GM21528 (cell line): ENCODE measurements at regions not wholly inside any gene's neighbourhood (a gene's known extent, or its start where the extent isn't known, plus 50 kb on each side); places are given as distances from the start of the nearest gene placed in this dataset.

ENCODE experiments used
- ATAC-seq: cut with Tn5 transposase; IDR thresholded peaks from one replicate; pipeline ENCODE4 v1.9.1; 2021; ENCODE audit warnings: mild to moderate bottlenecking, moderate library complexity; ENCODE audit not compliant: unreplicated experiment, low FRiP score

DNA sequence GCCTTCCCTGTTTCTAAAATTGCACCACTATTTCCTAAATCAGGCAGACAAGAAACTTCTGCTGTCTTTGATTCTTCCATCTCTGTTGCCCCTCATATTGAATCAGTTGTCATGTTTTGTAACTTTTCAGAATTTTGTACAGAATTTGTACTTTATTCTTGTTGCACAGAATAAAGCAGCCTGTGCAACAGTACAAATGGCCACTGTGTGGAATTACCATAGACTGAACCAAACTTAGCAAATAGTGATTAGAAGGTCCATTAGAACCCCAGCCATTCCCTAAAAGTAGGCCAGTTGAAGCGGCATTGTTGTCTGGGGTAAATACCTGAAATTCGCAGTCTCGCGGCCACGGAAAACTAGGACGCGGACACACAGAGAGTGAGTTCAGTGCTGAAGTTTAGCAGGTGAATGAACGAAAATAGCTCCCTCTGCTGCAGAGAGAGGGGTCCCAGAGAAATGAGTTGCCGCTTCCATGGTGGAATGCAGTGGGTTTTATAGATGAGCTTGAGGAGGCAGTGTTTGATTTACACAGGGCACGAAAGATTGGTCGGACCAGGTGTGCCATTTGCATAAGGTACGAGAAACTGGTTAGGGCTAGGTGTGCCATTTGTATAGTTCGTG lies 71.8 kb downstream of the C4orf33 start:
- ATAC-seq: no peak

DNA sequence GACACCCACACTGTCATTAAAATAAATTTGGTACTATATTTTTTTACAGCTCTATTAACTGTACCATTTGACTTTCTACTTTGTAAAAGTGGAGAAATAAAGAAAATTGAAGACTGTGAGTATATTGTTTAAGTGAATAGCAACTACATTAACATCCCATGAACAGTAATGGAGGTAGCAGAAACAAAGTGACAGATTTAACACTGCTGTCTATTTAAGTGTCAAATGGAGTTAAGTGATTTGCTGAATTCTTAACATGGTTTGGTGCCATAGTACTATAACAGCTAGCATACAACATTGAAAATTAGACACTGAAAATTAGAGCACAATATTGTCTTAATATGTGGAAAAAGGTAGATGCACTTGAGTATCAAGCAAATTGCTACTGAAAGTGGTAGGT lies 76.2 kb downstream of the C4orf33 start:
- no peak for ATAC-seq

DNA sequence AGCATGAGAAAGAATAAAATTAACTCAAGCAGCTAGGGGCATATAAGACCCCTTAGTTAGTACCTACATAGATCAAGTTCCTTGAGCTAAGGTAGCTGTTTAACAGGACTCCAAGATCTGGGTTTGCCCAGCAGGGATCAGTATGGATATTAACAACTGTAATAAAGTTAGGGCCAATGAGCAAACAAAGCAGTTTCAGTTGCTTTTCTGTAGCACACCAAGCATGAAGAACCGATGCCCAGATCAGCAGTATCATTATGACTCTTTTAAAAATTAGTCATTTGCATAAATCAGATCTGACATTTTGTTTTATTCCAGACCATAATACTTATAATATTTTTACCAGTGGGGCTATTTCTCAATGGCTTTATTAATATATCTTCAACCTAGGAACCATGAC lies 80.9 kb downstream of the C4orf33 start:
- no peak for ATAC-seq

DNA sequence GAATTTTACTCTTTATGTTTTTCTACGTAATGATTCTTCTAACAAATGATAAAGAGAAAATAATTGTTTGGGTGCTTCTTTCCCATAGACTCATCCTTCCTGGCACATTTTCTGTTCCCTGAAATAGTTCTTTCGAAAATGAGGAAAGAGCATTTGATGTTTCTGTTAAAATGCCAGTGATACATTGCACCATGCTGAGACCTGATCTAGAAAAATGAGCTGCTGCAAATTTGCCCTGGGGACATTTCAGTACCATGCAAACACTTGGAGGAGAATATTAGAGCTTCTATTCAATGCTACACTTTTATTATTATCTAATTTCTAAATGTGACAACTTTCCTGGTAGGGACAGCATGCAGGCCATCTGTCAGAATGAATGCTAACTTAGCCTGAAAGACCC lies 83.3 kb downstream of the C4orf33 start:
- no peak for ATAC-seq

DNA sequence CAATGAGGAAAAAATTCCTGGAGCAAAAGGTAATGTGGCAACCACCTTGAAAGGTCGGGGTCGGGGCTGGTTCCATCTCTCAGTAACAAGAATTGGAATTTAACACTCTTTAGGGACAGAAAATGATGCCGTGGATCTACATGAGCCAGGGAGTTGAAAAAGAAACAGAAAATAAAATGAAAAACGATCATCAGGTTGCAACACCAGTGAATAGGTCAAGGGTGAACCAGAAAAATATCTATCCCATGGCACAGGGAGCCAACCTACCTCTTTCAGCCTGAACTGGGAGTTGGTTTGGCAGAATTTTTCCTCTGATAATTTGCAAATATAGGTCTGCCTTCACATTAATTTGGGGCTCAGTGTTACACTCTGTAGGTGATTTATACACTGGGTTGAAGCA lies 93.7 kb downstream of the C4orf33 start:
- no peak for ATAC-seq

DNA sequence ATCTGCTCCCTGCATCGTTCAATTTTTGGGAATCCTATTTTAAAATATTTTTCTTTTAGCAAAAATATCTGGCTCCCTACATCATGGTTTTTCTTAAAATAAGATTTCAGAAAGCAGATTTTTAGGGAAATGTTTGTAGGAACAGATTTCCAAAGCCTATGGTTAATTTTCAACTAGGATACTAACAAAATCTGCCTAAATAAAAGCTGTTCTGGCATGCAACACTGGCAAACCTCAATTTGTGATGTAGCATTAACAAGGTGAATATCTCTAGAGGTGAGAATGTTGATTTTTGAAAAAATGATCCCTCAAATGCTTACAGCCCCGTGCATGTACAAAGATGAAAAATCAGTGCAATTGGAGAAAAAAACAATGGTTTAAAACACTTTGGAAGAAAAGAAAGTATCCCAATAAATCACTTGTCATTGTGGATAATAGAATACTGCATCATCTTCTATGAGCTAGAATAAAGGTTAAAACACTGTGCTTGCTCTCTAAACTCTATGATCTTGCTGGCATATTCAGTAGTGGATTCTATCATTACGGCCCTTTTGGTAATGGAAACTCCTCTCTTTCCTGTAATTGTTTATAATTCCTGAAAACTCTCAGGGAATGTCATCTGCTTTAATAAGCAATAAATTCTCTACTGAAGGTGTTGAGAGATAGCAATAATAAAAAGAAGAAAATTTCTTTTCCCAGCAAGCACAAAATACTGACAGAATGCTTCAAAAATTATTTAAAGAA lies 97.6 kb downstream of the C4orf33 start:
- ATAC-seq: no peak

DNA sequence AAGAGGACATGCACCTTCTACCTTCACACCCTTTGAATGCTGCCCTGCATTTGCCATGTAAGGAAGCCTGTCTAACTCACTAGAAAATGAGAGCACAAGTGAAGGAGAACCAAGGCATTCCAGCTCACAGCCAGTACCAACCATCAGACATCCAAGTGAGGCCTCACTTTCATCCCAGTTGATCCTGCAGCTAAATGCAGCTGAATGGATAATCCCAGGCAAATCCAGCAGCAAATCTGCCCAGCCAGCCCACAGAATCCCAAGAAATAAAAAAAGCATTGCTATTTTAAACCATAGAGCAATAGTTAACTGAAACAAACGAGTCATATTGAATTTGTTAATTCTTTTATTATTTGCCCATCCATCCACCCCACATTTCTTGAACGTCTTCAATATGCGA lies 112.5 kb downstream of the C4orf33 start:
- no peak for ATAC-seq

DNA sequence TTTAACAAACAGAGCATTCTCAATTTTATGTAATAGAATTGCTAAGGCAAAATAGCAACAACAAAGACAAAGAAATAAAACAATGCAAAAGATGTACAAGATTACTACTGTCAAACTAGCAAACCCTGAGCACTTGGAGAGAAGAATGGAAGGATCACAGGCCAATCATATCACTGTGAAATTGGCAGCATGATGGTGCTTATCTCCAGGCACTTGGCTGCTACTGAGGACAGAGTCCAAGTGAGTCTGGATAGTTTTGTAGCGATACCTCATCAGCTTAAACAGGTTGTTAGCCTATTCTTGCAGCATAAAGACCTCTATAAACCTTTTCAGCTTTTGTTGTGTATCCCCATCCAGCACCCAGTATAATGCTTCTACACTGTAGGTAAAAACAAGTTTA lies 117.7 kb downstream of the C4orf33 start:
- no peak for ATAC-seq

DNA sequence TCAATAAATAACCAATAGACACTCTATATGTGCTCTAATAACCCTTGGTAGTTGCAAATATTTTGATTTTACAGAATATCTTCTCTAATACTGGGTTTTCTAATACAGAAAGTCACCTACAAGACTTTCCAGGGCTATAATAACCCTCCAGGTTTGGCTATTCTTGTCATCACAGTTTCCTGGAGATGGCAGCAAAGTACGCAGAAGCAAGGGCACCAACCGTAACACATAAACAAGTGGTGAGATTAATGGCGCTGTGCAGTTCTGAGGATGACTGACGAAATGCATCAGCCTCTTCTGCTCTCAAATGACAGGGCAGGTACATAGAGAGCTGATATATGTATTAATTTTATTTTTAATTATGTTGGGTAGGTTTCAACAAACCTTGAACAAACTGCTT lies 122.4 kb downstream of the C4orf33 start:
- ATAC-seq: no peak

DNA sequence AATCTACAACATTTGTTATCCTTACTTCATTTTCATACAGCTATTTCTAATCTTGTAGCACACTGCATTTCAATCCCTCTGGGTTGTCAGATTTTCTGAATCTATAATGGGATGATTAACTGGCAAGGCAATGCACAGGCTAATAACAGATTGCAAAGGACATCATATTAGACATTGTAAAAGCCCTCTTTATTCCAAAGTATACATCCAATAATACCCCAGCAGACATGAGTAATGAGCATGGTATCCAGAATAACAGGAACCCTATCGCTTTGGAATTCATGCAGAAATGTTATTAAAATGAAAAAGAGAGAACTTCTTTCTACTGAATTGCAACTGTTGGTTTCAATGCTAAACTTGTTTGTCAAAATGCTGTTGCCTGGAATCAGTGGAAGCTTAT lies 122.9 kb downstream of the C4orf33 start:
- no peak for ATAC-seq

DNA sequence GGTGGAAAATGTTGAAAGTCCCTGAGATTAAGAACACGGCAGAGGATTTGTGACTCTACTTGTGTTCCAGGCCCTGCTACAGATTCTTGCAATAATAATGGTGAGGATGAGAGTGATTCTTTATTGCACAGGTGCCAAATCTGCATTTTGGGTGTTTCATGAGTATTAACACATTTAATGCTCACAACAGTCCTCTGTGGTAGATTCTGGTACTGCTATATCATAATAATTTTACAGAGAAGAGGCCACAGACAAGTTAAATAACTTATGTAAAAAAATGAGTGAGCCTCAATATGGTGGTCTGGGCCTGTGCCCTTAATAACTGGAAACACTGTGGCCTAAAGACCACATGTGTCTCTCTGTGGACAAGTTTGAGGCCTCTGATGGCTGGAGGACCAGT lies 124.3 kb downstream of the C4orf33 start:
- no peak for ATAC-seq

DNA sequence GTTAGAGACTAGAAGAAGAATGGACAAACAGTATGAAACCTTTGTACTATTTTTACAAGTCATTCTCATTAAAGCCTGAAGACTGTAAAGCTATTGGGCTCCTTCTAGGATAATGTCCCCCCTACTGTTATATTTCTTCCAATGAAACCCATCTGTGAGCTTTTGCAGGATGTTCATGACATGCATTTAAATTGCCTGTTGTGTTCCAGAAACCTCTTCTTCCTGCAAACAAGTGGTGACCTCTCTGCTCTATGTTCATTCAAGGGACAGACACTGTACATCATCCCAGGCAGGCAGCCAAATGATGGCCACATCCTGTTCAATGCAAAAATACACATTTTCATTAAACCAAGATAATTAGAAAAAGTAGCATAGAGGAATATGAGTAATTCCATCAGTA lies 128.0 kb downstream of the C4orf33 start:
- no peak for ATAC-seq

DNA sequence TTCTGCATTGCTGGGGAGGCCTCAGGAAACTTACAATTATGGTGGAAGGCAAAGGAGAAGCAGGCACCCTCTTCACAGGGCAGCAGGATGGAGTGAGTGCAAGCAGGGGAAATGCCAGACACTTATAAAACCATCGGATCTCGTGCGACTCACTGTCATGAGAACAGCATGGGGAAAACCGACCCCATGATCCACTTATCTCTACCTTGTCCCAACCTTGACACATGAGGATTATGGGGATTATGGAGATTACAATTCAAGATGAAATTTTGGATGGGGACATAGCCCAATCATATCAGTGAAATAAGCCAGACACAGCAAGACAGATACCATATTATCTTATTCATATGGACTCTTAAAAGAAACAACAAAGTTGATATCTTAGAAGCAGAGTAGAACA lies 134.9 kb downstream of the C4orf33 start:
- no peak for ATAC-seq

DNA sequence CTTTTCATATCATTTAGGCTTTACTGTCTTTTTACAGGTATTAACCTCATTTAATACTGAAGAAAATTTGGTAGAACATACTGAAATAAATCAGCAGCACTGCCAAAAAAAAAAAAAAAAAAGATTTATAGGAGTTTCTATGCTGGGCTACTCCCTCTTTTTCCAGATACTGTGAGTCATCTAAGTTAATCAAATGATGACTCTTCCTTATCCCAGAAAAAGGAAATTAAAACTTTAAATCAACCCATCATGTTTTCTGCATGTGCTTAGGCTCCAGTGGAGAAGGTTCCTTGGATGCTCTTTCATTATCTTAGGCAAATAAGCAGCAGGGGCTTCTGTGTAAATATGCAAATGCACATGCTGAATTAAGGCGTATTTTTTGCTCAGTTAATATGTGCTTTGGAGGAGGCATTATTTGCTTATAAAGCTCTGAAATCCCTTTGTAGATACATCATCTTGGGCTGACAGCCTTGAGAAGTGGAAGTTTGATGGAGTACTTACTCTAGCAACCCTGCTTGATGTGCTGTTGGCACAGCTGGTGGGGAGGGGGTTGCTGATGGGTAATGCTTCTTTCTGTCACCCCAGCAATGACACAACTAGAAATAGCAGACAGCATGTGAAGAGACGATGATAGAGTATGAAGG lies 136.1 kb downstream of the C4orf33 start:
- no peak for ATAC-seq

DNA sequence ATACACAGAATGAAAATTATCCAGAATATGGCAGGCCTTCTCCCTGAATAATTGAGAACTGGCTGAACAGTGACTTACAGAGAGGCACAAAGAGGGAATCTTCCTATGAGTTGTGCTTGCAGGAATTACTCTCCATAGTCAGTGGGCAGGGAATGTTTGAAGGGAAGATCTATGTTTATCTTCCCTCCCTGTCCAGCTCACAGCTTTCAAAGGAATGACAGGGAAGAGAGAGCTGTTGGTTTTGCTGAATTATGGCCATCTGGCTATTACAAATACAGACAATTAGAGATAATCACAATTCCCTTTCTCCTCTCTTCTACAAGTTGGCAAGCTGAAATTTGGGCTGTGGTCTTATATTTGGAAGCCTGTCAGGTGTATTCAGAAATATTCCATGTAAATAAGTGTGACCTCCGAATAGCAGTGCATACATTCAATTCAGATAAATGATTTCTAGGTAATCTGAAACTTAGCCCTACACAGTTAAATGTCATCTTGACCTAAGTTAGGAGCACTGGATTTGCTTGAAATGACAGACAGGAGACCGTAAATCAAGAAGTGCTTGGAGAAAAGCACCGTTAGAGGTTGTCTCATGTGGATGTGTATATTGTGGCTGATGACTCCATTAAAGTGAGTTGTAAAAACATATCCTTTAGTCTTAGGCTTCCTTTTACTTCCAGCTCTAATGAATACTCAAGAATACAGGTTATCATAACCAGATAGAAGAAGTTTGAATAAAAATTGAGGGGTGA lies 136.8 kb downstream of the C4orf33 start:
- ATAC-seq: no peak

DNA sequence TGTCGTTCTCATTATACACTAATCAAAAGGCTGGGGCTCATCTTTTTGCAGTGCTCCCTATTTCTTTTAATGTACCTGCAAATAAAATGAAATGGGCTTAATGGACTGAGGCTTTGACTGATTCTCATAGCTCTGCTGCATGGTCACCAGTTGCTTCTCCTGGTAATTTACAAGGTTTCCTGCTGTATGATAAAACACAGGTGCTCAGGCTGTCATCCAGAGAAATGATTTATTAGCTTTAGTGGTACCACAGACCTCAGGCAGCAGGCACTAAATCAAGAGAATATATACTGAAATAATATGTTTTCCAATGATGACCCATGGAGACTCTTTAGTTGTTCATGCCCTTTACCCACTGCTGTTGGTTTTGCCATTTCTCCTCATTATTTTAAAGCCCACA lies 137.7 kb downstream of the C4orf33 start:
- ATAC-seq: no peak

DNA sequence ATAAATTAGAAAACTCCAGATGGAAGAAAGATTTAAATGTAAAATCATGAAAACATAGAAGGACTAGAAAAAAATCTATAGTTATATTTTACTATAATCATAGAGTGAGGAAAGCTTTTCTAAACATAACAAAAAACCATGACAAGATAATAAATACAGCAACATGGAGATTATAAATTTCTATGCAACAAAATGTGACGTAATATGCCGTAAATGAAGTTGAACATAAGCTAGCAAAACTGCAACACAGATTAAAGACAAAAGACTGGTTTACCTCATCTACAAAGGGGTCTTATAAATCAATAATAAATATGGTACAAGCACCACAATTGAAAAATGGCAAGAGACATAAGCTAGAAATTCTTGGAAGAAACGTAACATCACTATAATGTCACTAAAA lies 140.4 kb downstream of the C4orf33 start:
- ATAC-seq: no peak

DNA sequence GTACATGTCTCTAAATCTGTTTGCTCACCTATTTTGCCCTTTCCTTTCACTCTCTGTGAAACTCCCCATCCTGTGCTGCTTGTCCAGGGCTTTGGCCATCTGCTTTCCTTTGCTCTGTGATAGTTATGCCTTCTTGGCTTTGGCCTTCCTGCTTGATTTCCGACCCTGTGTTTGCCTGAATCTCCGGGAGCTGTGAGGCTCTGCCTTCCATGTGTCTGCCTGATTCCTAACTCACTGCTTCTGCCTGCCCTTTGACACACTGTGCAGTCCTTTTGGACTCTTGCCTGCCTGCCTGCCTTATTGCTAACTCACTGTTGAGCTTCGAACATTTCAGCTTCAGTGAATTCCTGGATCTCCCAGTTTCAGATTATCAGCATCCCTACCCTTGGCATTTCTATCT lies 143.1 kb downstream of the C4orf33 start:
- ATAC-seq: no peak

DNA sequence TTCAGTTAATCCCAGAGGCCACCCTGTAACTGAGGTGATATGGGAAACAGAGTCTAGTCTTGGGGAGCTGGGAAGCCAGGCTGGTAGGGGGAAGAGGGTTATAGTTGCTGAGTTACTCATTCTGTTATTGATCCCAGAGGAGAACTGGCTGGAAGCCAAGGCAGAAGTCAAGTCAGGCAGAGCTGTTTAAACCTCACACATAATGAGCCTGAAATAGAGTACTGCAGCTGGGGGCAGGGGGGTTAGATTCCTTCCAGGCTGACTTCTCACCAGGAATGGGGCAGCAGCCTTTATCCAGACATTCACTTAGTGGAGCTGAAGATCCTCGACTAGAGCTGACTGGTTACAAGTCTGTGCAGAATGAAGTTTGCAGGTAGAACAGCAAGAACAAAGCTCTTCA lies 144.9 kb downstream of the C4orf33 start:
- ATAC-seq: no peak

DNA sequence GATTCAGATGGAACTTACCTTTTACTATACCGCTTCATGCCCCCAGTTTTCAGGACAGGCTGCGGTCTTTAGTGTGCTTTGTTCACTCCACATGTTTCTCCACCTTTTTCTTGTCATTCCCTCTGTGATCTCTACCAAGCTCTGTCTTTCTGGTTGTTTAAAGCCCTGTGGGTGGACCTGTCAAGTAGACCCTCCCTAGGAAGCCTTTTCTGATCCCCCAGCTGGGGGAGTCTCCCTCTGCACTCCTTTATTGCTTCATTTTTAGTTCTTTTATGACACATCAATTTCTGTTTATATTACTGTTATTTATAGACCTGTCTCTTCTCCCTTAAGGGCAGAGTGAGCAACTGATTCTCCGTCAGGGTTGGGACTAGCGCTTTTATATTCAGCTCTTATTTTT lies 150.2 kb downstream of the C4orf33 start:
- no peak for ATAC-seq

DNA sequence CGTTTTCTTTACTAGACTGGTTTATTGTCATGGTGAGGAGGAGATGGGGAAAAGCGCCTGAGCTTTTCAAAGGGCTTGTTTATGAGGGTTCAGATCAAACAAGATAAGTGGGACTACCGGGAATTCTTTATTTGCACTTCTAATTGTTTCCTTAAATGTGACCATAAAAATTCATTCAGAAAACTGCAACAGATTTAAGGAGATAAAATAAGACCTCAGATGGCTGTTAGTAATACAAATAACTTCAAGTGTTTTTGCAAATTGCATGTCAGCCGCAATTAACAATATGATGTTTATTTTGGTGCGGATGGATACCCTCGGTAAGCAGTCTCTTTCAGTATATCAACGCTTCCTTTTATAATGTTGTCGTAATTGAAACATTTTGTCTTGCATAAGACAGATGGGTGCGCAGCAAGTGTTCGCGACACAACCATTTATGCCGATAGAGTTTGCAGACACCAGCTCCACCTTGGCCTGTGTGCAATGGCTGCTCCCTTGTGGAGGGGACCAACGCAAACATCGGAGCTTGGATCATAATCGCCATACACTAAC lies 151.0 kb downstream of the C4orf33 start:
- no peak for ATAC-seq
